Mucosa of rectum (tissue), 2 donors: ENCODE measurements at regions not wholly inside any gene's neighbourhood (a gene's known extent, or its start where the extent isn't known, plus 50 kb on each side); places are given as distances from the start of the nearest gene placed in this dataset.
"Not testable (repeated sequence)": the region's sequence is repeated elsewhere in the genome, so short reads cannot be mapped to it uniquely, and the experiment has no call there.

Source experiments
- H3K27ac ChIP-seq, 2 donors: one replicate each; pipeline ENCODE4 v1.7.0; 2013; ENCODE audit warnings: inconsistent platforms in 2 of 2, low read depth in 2 of 2, low read length in 2 of 2
- H3K27me3 ChIP-seq, 2 donors: one replicate each; pipeline ENCODE4 v1.7.0; 2013; ENCODE audit warnings: low read length in 2 of 2; ENCODE audit not compliant: control insufficient read depth in 2 of 2, insufficient read depth in 2 of 2
- H3K36me3 ChIP-seq, 2 donors: one replicate each; pipeline ENCODE4 v1.7.0; 2013; ENCODE audit warnings: low read length in 2 of 2; ENCODE audit not compliant: control insufficient read depth in 2 of 2, insufficient read depth in 2 of 2
- H3K4me1 ChIP-seq, 2 donors: one replicate each; pipeline ENCODE4 v1.7.0; 2013; ENCODE audit warnings: low read length in 2 of 2, mild to moderate bottlenecking in 1 of 2; ENCODE audit not compliant: control insufficient read depth in 2 of 2, insufficient read depth in 2 of 2
- H3K4me3 ChIP-seq, 2 donors: one replicate each; pipeline ENCODE4 v1.7.0; 2013; ENCODE audit warnings: low read length in 2 of 2
- H3K9ac ChIP-seq, 2 donors: one replicate each; pipeline ENCODE4 v1.7.0; 2013; ENCODE audit warnings: low read length in 2 of 2, low read depth in 1 of 2, mild to moderate bottlenecking in 1 of 2
- H3K9me3 ChIP-seq, 2 donors: one replicate each; pipeline ENCODE4 v1.7.0; 2013; ENCODE audit warnings: low read length in 2 of 2; ENCODE audit not compliant: control insufficient read depth in 2 of 2
- donor health status: healthy.
- donor health status: Normal muscosa, but diverticular disease.

DNA sequence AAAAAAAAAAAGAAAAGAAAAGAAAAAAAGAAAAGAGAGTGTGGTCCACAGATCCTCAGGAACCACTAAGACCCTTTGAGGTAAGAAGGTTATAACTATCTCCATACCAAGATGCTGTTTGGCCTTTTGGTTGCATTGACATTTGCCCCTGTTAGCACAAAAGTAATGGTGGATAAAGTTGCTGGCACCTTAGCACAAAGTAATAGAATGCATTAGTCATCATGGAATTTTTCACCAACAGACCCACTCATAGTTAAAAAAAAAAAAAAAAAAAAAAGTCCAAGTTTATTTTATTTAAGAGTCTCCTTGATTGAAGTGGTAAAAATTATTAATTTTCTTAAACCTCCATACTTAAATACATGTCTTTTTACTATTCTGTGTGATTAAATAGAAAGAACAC lies 78.4 kb upstream of the RBPJ start:
- Histone ChIP-seq H3K4me3 (no peak overlapping the region), H3K9me3 (no peaks in the 10 kb centered on the region), H3K36me3 (no peaks in the 10 kb centered on the region), H3K27me3 (no peaks in the 10 kb centered on the region), H3K4me1 (peaks cover 10 to 19% of the 10 kb centered on the region in 2 donors), H3K27ac (no peak overlapping the region), H3K9ac (no peak overlapping the region)

DNA sequence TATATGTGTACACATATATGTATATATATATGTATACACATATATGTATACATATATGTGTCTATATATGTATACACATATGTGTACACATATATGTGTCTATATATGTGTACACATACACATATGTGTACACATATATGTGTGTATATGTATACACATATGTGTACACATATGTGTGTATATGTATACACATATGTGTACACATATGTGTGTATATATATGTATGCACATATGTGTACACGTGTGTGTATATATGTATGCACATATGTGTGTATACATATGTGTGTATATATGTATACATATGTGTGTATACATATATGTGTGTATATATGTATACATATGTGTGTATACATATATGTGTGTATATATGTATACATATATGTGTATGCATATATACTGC lies 76.7 kb upstream of the RBPJ start:
- H3K9me3 ChIP-seq, H3K27me3 ChIP-seq, H3K36me3 ChIP-seq, H3K9ac ChIP-seq, H3K4me3 ChIP-seq, H3K27ac ChIP-seq: not testable (repeated sequence)
- peaks cover 2 to 11% of the 10 kb centered on the region in 2 donors for H3K4me1 ChIP-seq

DNA sequence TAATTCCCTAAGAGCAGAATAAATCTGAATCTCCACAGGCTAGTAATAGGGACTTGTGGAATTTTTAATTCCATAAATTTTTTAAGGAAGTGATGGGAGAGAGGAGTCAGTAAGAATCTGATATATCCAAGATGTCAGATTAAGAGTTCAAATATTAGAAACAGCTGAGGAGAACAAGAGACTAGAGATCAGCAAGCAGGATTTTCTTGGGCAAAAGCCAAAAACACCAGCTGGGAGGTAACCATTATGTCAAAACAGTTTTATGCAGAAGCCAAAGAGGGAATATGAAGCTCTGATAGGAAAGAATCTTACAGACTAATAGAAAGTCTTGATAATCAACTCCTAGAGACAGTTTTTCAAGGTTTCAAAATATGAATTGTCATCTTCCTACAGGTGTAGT lies 72.2 kb upstream of the RBPJ start:
- no peaks in the 10 kb centered on the region for H3K4me1 ChIP-seq
- no peak overlapping the region for H3K27ac ChIP-seq
- no peaks in the 10 kb centered on the region for H3K27me3 ChIP-seq
- no peaks in the 10 kb centered on the region for H3K36me3 ChIP-seq
- H3K9me3 ChIP-seq: no peaks in the 10 kb centered on the region
- H3K9ac ChIP-seq: no peak overlapping the region
- H3K4me3 ChIP-seq: no peak overlapping the region

DNA sequence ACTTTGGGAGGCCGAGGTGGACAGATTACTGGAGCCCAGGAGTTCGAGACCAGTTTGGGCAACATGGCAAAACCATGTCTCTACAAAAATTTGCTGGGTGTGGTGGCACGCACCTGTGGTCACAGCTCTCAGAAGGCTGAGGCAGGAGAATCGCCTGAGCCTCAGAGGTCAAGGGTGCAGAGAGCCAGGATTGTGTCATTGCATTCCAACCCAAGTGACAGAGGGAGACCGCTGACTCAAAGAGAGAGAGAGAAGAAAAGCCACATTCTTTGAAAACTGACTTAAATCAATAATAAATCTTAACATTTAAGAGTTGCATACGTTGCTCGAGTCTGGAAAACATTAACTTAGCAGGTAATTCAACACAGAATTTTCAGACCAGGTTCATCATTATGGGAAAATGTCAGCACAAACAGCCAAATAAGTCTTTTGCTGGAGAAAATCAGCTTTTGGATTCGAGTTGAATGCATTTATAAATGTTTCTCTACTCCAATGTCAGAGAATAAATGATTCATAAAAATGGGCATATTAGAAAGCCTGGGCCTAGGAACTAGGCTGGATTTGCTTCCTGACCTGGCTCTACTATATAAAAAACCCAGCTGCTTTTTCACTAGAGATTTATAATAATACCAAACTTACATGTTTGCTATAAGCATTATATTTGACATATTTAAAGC lies 68.3 kb upstream of the RBPJ start:
- Histone ChIP-seq H3K36me3 (no peaks in the 10 kb centered on the region), H3K4me3 (no peak overlapping the region), H3K27ac (no peak overlapping the region), H3K9ac (no peak overlapping the region), H3K27me3 (no peaks in the 10 kb centered on the region), H3K9me3 (no peaks in the 10 kb centered on the region), H3K4me1 (no peaks in the 10 kb centered on the region)

DNA sequence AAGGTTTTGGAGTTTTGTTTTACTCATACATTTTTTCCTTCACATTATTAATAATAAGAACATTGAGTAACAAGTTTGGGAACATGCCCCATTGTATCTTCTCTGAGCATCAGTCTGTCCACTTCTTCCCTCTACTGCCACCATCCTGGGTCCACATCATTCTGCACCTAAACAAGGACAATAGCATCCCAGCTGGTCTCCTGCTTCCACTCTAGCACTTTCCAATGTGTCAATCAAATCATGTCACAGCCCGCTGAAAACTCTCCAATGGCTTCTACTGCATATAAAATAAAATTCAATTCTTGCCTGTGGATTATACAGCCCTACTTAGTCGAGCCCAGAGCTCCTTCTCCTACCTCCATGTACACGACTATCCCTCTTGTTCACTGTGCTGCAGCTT lies 66.8 kb upstream of the RBPJ start:
- H3K4me3 ChIP-seq: no peak overlapping the region
- no peaks in the 10 kb centered on the region for H3K36me3 ChIP-seq

DNA sequence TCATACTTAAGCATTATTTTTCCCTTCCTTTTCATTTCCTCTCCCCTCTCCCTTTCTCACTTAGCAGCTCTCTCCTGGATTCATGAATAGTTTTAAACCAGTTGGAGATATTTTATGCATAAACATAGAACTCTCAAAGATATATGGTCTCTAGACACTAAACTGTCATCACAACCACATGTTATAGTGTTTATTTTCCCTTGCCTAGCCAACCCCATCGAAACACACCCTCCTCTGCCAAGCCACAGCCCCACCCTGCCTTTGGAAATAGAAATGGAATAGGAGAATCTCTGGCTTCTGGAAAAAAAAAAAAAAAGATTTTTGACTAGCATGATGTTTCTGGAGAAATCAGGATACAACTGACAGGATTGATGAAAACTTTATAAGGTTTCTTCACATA lies 64.8 kb upstream of the RBPJ start:
- Histone ChIP-seq H3K9ac (no peak overlapping the region), H3K4me1 (no peaks in the 10 kb centered on the region), H3K27me3 (no peaks in the 10 kb centered on the region), H3K36me3 (no peaks in the 10 kb centered on the region), H3K9me3 (no peaks in the 10 kb centered on the region), H3K4me3 (no peak overlapping the region), H3K27ac (no peak overlapping the region)

More for the DNA sequence above, 66.8 kb upstream of the RBPJ start:
- Histone ChIP-seq H3K27ac (no peak overlapping the region), H3K9ac (no peak overlapping the region), H3K9me3 (no peaks in the 10 kb centered on the region), H3K27me3 (no peaks in the 10 kb centered on the region), H3K4me1 (no peaks in the 10 kb centered on the region)

DNA sequence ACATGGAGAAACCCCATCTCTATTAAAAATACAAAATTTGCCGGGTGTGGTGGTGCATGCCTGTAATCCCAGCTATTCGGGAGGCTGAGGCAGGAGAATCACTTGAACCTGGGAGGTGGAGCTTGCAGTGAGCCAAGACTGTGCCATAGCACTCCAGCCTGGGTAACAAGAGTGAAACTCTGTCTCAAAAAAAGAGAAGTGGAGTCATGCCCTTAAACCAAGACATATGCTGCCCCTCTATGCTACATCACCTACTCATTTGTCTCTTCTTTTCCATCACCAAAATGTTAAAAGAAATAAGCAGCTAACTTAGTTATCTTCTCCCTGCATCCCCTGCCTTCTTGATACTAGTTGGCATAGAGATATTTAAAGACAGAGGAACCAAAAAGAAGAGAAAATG lies 63.4 kb upstream of the RBPJ start:
- H3K4me1 ChIP-seq, H3K9me3 ChIP-seq, H3K27ac ChIP-seq, H3K9ac ChIP-seq, H3K4me3 ChIP-seq, H3K36me3 ChIP-seq, H3K27me3 ChIP-seq: not testable (repeated sequence)

DNA sequence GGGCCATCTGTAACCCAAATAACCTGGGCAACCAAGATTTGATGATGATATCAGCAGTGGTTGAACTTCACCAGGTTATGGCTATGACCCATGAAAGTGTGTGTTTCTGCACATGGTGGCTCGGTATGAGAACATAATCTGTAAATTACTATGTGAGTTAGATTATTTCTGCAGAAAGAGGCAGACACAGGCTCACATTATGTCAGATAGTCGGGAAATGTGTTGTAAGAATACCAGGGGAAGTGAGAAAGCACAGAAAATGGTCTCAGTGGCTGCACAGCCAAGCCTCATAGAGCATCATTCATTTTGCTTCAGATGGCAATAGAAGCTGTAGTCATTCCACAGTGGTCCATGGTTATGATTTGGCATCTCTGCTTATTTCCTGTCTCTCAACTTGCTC lies 63.0 kb upstream of the RBPJ start:
- H3K9ac ChIP-seq: no peak overlapping the region
- no peak overlapping the region for H3K27ac ChIP-seq
- H3K4me3 ChIP-seq: no peak overlapping the region
- no peaks in the 10 kb centered on the region for H3K27me3 ChIP-seq
- no peaks in the 10 kb centered on the region for H3K4me1 ChIP-seq
- no peaks in the 10 kb centered on the region for H3K36me3 ChIP-seq
- H3K9me3 ChIP-seq: no peaks in the 10 kb centered on the region

DNA sequence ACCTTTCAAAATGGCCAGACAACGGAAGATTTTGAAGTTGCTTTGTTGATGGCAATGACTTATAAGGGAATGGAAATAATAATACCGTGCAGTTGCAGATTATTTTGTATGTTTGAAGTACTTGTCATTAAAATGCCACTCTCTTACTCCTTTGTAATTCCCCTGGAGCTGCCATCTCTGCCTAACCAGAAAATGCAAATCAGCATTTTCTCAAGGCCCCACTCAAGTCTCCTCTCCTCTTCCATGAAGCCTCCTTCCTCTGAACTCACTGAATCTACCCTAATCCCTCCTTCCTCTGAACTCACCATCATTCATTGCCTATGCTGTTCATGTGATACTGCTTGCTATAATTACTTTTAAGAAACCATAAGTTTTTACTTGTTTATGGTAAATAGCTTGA lies 60.2 kb upstream of the RBPJ start:
- H3K27ac ChIP-seq: no peak overlapping the region
- H3K4me1 ChIP-seq: no peaks in the 10 kb centered on the region
- H3K9ac ChIP-seq: no peak overlapping the region
- no peaks in the 10 kb centered on the region for H3K9me3 ChIP-seq
- no peaks in the 10 kb centered on the region for H3K36me3 ChIP-seq
- no peaks in the 10 kb centered on the region for H3K27me3 ChIP-seq
- no peak overlapping the region for H3K4me3 ChIP-seq

DNA sequence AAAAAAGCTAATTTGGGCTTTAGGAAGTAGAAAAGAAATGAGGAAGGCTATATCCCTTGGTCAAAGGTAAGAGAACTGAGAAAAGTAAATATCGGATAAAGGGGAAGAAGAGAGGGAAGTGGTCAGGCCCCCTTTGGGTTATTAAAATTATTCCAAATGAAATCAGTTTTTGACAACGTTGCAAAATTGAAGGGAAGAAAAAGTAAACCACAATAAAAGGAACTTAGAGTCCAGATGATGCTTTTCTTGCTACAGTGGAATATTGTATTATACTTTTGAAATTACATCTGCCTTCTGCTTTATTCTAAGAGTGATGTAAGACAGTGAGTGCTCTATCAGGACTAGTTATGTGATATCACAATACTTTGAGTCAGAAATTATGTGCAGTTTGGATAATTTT lies 59.4 kb upstream of the RBPJ start:
- no peaks in the 10 kb centered on the region for H3K27me3 ChIP-seq
- no peak overlapping the region for H3K9ac ChIP-seq
- H3K9me3 ChIP-seq: no peaks in the 10 kb centered on the region
- H3K4me1 ChIP-seq: no peaks in the 10 kb centered on the region
- no peak overlapping the region for H3K27ac ChIP-seq
- H3K4me3 ChIP-seq: no peak overlapping the region
- H3K36me3 ChIP-seq: no peaks in the 10 kb centered on the region

DNA sequence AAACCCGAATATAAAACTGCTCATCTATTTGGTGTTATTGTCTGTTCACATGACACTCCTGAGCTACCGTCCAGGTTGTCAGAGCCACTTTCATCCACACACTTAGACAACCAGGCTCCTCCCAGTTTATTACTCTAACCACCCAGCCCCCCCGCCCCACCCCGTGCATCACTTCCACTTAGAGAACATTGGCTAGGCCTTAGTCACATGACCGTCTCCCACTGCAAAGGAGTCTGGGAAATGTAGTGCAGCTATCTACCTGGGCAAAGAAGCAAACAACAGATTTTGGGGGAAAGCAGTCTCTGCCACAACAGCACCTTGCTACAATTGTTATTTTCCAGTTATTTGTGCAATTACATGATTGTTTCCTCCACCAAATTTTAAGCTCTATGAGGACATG lies 57.6 kb upstream of the RBPJ start:
- H3K27me3 ChIP-seq: no peaks in the 10 kb centered on the region

More for the DNA sequence above, 57.6 kb upstream of the RBPJ start:
- Histone ChIP-seq H3K4me1 (no peaks in the 10 kb centered on the region), H3K36me3 (no peaks in the 10 kb centered on the region), H3K4me3 (no peak overlapping the region), H3K27ac (no peak overlapping the region), H3K9ac (no peak overlapping the region), H3K9me3 (no peaks in the 10 kb centered on the region)
